ENCODE measurements at regions not wholly inside any gene's neighbourhood (a gene's known extent, or its start where the extent isn't known, plus 50 kb on each side); places are given as distances from the start of the nearest gene placed in this dataset.

- no peak for TF ChIP-seq POLR2A (IDR thresholded peaks at IDR 0.05)
- TF ChIP-seq CTCF (IDR thresholded peaks at IDR 0.05) = no peak
- no peak for TF ChIP-seq POLR2AphosphoS5 (IDR thresholded peaks at IDR 0.05)
Observed at GRCh38 chr7:119660080-119660479, 612.9 kb upstream of the KCND2 start.
